H1 (cell line): ENCODE measurements at regions not wholly inside any gene's neighbourhood (a gene's known extent, or its start where the extent isn't known, plus 50 kb on each side); places are given as distances from the start of the nearest gene placed in this dataset.

Experiments used
- CTCF ChIA-PET: fragments of 300-600 bp; sonication (Branson Sonifier 250); formaldehyde crosslinking; loops from one replicate; lab custom pipeline; 2021; ENCODE audit not compliant: partially characterized antibody; lab: Charles Lee
- POLR2A ChIA-PET: fragments of 300-600 bp; sonication (Branson Sonifier 250); formaldehyde crosslinking; loops from one replicate; lab custom pipeline; 2021; ENCODE audit warnings: inconsistent platforms; ENCODE audit not compliant: partially characterized antibody; lab: Charles Lee
- DNase-seq, 2 experiments: peaks; one replicate each; pipeline versions ENCODE4 v3.0.0 to v3.0.0-alpha.2; 2010 to 2022; ENCODE audit warnings: low spot score in 2 of 2, low read depth in 1 of 2, mixed read lengths in 1 of 2
- FAIRE-seq: peaks from 2 replicates; lab custom pipeline; 2011; peaks lifted over from hg19 to GRCh38; lab: Jason Lieb, UNC
- H2AFZ ChIP-seq: 2 replicates; pipeline ENCODE4 v1.8.1; 2012; ENCODE audit warnings: low read length, inconsistent platforms
- H2AK5ac ChIP-seq: 2 replicates; pipeline ENCODE4 v1.6.1; 2013; ENCODE audit warnings: low read depth, low read length
- H2BK120ac ChIP-seq: replicated peaks from 2 replicates; pipeline ENCODE3; 2013; ENCODE audit warnings: low read depth, low read length, inconsistent platforms
- H2BK12ac ChIP-seq: 2 replicates; pipeline ENCODE4 v1.6.1; 2013; ENCODE audit warnings: low read depth, low read length
- H2BK15ac ChIP-seq: 2 replicates; pipeline ENCODE4 v1.6.1; 2013; ENCODE audit warnings: low read length
- H2BK20ac ChIP-seq: 2 replicates; pipeline ENCODE4 v1.6.1; 2013; ENCODE audit warnings: low read length
- H2BK5ac ChIP-seq: 2 replicates; pipeline ENCODE4 v1.6.1; 2013; ENCODE audit warnings: low read depth, low read length
- H3K14ac ChIP-seq: 2 replicates; pipeline ENCODE4 v1.6.1; 2013; ENCODE audit warnings: inconsistent platforms; ENCODE audit not compliant: insufficient read length
- H3K18ac ChIP-seq: 2 replicates; pipeline ENCODE4 v1.6.1; 2013; ENCODE audit warnings: low read length; ENCODE audit errors: extremely low read depth
- H3K23ac ChIP-seq: 2 replicates; pipeline ENCODE4 v1.6.1; 2013; ENCODE audit warnings: inconsistent platforms; ENCODE audit not compliant: insufficient read length
- H3K23me2 ChIP-seq: 2 replicates; pipeline ENCODE4 v1.6.1; 2013; ENCODE audit warnings: low read depth, low read length
- H3K27ac ChIP-seq: 2 replicates; pipeline ENCODE4 v1.6.1; 2011; ENCODE audit warnings: low read depth, low read length, inconsistent platforms
- H3K27me3 ChIP-seq, 4 experiments: replicated peaks in 1 of 4; 1 replicate in 1 of 4; 2 replicates in 3 of 4; pipeline versions ENCODE4 v1.6.1 to v1.8.1; 2011 to 2013; ENCODE audit warnings: low read length in 3 of 4, mild to moderate bottlenecking in 3 of 4, inconsistent platforms in 2 of 4, mixed read lengths in 2 of 4, moderate library complexity in 1 of 4; ENCODE audit not compliant: control insufficient read depth in 3 of 4, insufficient read depth in 3 of 4; ENCODE audit errors: extremely low read depth in 1 of 4
- H3K36me3 ChIP-seq, 4 experiments: 2 replicates each; pipeline versions ENCODE4 v1.6.1 to v1.8.1; 2011 to 2013; ENCODE audit warnings: mild to moderate bottlenecking in 4 of 4, low read length in 3 of 4, moderate library complexity in 2 of 4, control low read depth in 1 of 4, inconsistent platforms in 1 of 4; ENCODE audit not compliant: insufficient read depth in 4 of 4, control insufficient read depth in 2 of 4
- H3K4ac ChIP-seq: replicated peaks from 2 replicates; pipeline ENCODE3; 2013; ENCODE audit warnings: low read length, low read depth, mixed read lengths, inconsistent platforms; ENCODE audit not compliant: insufficient read length
- H3K4me1 ChIP-seq, 4 experiments: replicated peaks in 1 of 4; 1 replicate in 1 of 4; 2 replicates in 3 of 4; pipeline versions ENCODE4 v1.6.1 to v1.8.1; 2011 to 2013; ENCODE audit warnings: low read length in 3 of 4, inconsistent platforms in 2 of 4, mixed read lengths in 1 of 4; ENCODE audit not compliant: insufficient read depth in 4 of 4, control insufficient read depth in 3 of 4
- H3K4me2 ChIP-seq, 2 experiments: 2 replicates each; pipeline versions ENCODE4 v1.6.1 to v1.8.1; 2011 to 2013; ENCODE audit warnings: low read depth in 2 of 2, low read length in 2 of 2, control low read depth in 1 of 2, inconsistent platforms in 1 of 2, mild to moderate bottlenecking in 1 of 2; ENCODE audit not compliant: insufficient read depth in 1 of 2
- H3K4me3 ChIP-seq, 4 experiments: fragments of 200-600, 300-600 bp in 1 of 4; sonication (generic), shearing (Covaris generic), sonication (Bioruptor Twin) in 1 of 4; 2 replicates each; pipeline versions ENCODE4 v1.5.1 to v1.8.1; 2011 to 2016; ENCODE audit warnings: low read length in 4 of 4, low read depth in 3 of 4, control low read depth in 2 of 4, inconsistent platforms in 2 of 4, mild to moderate bottlenecking in 2 of 4, mixed read lengths in 1 of 4, moderate library complexity in 1 of 4; ENCODE audit not compliant: insufficient read depth in 2 of 4; ENCODE audit errors: extremely low read depth in 1 of 4
- H3K56ac ChIP-seq: replicated peaks from 2 replicates; pipeline ENCODE3; 2013; ENCODE audit warnings: low read depth, mild to moderate bottlenecking, mixed read lengths, low read length, inconsistent platforms; ENCODE audit not compliant: insufficient read length
- H3K79me1 ChIP-seq: 2 replicates; pipeline ENCODE4 v1.6.1; 2013; ENCODE audit warnings: low read depth, low read length, control low read depth
- H3K79me2 ChIP-seq, 2 experiments: 2 replicates each; pipeline versions ENCODE4 v1.6.1 to v1.8.1; 2012 to 2013; ENCODE audit warnings: low read length in 2 of 2, mild to moderate bottlenecking in 2 of 2, inconsistent platforms in 1 of 2; ENCODE audit not compliant: insufficient read depth in 2 of 2, control insufficient read depth in 1 of 2
- H3K9ac ChIP-seq, 4 experiments: replicated peaks in 1 of 4; 1 replicate in 1 of 4; 2 replicates in 3 of 4; pipeline versions ENCODE4 v1.6.1 to v1.8.1; 2011 to 2013; ENCODE audit warnings: low read depth in 3 of 4, low read length in 3 of 4, control low read depth in 2 of 4, mild to moderate bottlenecking in 2 of 4, moderate library complexity in 2 of 4, inconsistent platforms in 1 of 4; ENCODE audit errors: extremely low read depth in 1 of 4
- H3K9me3 ChIP-seq, 2 experiments: 2 replicates each; pipeline versions ENCODE4 v1.6.1 to v1.8.1; 2012 to 2013; ENCODE audit warnings: mild to moderate bottlenecking in 2 of 2, moderate library complexity in 2 of 2, control low read depth in 1 of 2, inconsistent platforms in 1 of 2, low read depth in 1 of 2, low read length in 1 of 2, mixed read lengths in 1 of 2; ENCODE audit not compliant: insufficient read depth in 2 of 2
- H4K20me1 ChIP-seq, 2 experiments: replicated peaks in 1 of 2; 2 replicates each; pipeline versions ENCODE3 to v1.8.1; 2011 to 2013; ENCODE audit warnings: inconsistent platforms in 2 of 2, low read length in 2 of 2, mild to moderate bottlenecking in 1 of 2; ENCODE audit not compliant: insufficient read depth in 2 of 2, control insufficient read depth in 1 of 2
- H4K5ac ChIP-seq: 2 replicates; pipeline ENCODE4 v1.6.1; 2013; ENCODE audit warnings: low read length, low read depth, mixed read lengths, inconsistent platforms; ENCODE audit not compliant: insufficient read length
- H4K8ac ChIP-seq: 2 replicates; pipeline ENCODE4 v1.8.0; 2013; ENCODE audit warnings: mild to moderate bottlenecking, moderate library complexity, low read length, inconsistent platforms; ENCODE audit not compliant: insufficient read depth; ENCODE audit errors: extremely low read depth
- H4K91ac ChIP-seq: replicated peaks from 2 replicates; pipeline ENCODE3; 2013; ENCODE audit warnings: low read length, mixed read lengths, inconsistent platforms; ENCODE audit not compliant: insufficient read length
- RBBP5 ChIP-seq: IDR thresholded peaks from 2 replicates; pipeline ENCODE4 v1.7.1; 2012; ENCODE audit warnings: low read depth, mild to moderate bottlenecking, inconsistent platforms, low read length, moderate library complexity, borderline replicate concordance
- YY1 ChIP-seq: IDR thresholded peaks from 2 replicates; pipeline ENCODE4 v1.6.1; 2011; ENCODE audit warnings: low read depth, mild to moderate bottlenecking, low read length
- WGBS, 2 experiments: shearing (Covaris generic) in 1 of 2; methylation state at CpG; one replicate each; pipeline versions ENCODE4 v1.1.6 to v1.1.7; 2013 to 2015; ENCODE audit warnings: low lambda C conversion rate in 2 of 2, mixed read lengths in 2 of 2, inconsistent platforms in 1 of 2, low coverage in 1 of 2, missing lambda C conversion rate in 1 of 2; ENCODE audit not compliant: insufficient replicate concordance in 2 of 2, insufficient coverage in 1 of 2, insufficient read length in 1 of 2; ENCODE audit errors: extremely low coverage in 1 of 2, missing lambda C conversion rate in 1 of 2; 5-methylcytosine and 5-hydroxymethylcytosine counted together

GRCh38 chr6:4472222-4472621 is 304.0 kb upstream of the CDYL start:
- H3K79me1 ChIP-seq: no peaks in the 10 kb centered on the region
- H3K18ac ChIP-seq: no peak overlapping the region
- no peaks in the 10 kb centered on the region; a peak in 1 of 7 replicates for H3K27me3 ChIP-seq
- DNase-seq (no peak), FAIRE-seq (no peak)
- H3K4ac ChIP-seq: no peak overlapping the region
- H2BK20ac ChIP-seq: no peak overlapping the region
- no peak overlapping the region for H2BK120ac ChIP-seq
- no peaks in the 10 kb centered on the region for H4K20me1 ChIP-seq
- no peak overlapping the region for H3K4me2 ChIP-seq
- no peaks in the 10 kb centered on the region for H3K36me3 ChIP-seq
- H3K9ac ChIP-seq: no peak overlapping the region
- H3K4me1 ChIP-seq: peaks cover 0 to 13% (median 4%) of the 10 kb centered on the region in 4 experiments; a peak in 3 of 7 replicates
- H3K79me2 ChIP-seq: no peaks in the 10 kb centered on the region
- WGBS, 2 experiments: 78% methylated on average over 3 of the region's 3 CpGs; no CpG with 5 or more reads in 1 of the 2 experiments
- H2BK5ac ChIP-seq: no peak overlapping the region
- H2AFZ ChIP-seq: no peak overlapping the region
- no peak overlapping the region for H4K8ac ChIP-seq
- no peak overlapping the region for H2BK12ac ChIP-seq
- no peak overlapping the region for H4K5ac ChIP-seq
- H2AK5ac ChIP-seq: no peak overlapping the region
- H3K56ac ChIP-seq: no peak overlapping the region
- H3K27ac ChIP-seq: no peak overlapping the region
- no peaks in the 10 kb centered on the region for H3K9me3 ChIP-seq
- no peak overlapping the region for H3K23ac ChIP-seq
- H2BK15ac ChIP-seq: no peak overlapping the region
- POLR2A ChIA-PET: interaction anchor here (0.8 kb wide), 2 partner anchors 9 to 336 kb away, joined by 3 to 4 read pairs; no protein-coding TSS in a partner anchor
- no peak overlapping the region for H3K4me3 ChIP-seq
- H3K23me2 ChIP-seq: no peaks in the 10 kb centered on the region
- no peak overlapping the region for H3K14ac ChIP-seq
- no peak overlapping the region for H4K91ac ChIP-seq
- CTCF ChIA-PET: interaction anchor here (0.5 to 1.6 kb wide), 3 partner anchors 12 to 1535 kb away, joined by 3 read pairs; no protein-coding TSS in a partner anchor
- TF ChIP-seq RBBP5 (no peak), YY1 (no peak)
- TF ChIP-seq, all 59 proteins: peak for 0
